MM.1S (cell line): ENCODE measurements at regions not wholly inside any gene's neighbourhood (a gene's known extent, or its start where the extent isn't known, plus 50 kb on each side); places are given as distances from the start of the nearest gene placed in this dataset.
"Not testable (repeated sequence)": the region's sequence is repeated elsewhere in the genome, so short reads cannot be mapped to it uniquely, and the experiment has no call there.

Source experiments
- DNase-seq: peaks from one replicate; pipeline ENCODE4 v3.0.0-alpha.2; 2015
- H2AFZ ChIP-seq: fragments of 300-600 bp; sonication (generic); 2 replicates; pipeline ENCODE4 v1.6.0; 2016; ENCODE audit warnings: antibody characterized with exemption, low read length
- H3F3A ChIP-seq: fragments of 300-600 bp; sonication (generic); 2 replicates; pipeline ENCODE4 v1.6.1; 2016; ENCODE audit warnings: mild to moderate bottlenecking, antibody characterized with exemption, low read length, moderate library complexity, mixed read lengths; ENCODE audit not compliant: insufficient read depth
- H3K27ac ChIP-seq: fragments of 300-600 bp; sonication (generic); 2 replicates; pipeline ENCODE4 v1.5.1; 2016; ENCODE audit warnings: mild to moderate bottlenecking, low read length
- H3K27me3 ChIP-seq: fragments of 300-600 bp; sonication (generic); replicated peaks from 2 replicates; pipeline ENCODE4 v1.6.0; 2016; ENCODE audit warnings: low read length; ENCODE audit not compliant: insufficient read depth
- H3K36me3 ChIP-seq: fragments of 300-600 bp; sonication (generic); replicated peaks from 2 replicates; pipeline ENCODE4 v1.6.1; 2016; ENCODE audit warnings: mild to moderate bottlenecking, low read length, mixed read lengths; ENCODE audit not compliant: insufficient read depth
- H3K4me1 ChIP-seq: fragments of 300-600 bp; sonication (generic); 2 replicates; pipeline ENCODE4 v1.6.1; 2016; ENCODE audit warnings: low read length, mixed read lengths
- H3K4me2 ChIP-seq: fragments of 300-600 bp; sonication (generic); 2 replicates; pipeline ENCODE4 v1.6.0; 2016; ENCODE audit warnings: low read depth, low read length
- H3K4me3 ChIP-seq: fragments of 300-600 bp; sonication (generic); 2 replicates; pipeline ENCODE4 v1.5.1; 2016; ENCODE audit warnings: low read length, mixed read lengths
- H3K79me2 ChIP-seq: fragments of 300-600 bp; sonication (generic); 2 replicates; pipeline ENCODE4 v1.6.1; 2016; ENCODE audit warnings: mixed run types, low read length, mixed read lengths
- H3K9ac ChIP-seq: fragments of 300-600 bp; sonication (generic); 2 replicates; pipeline ENCODE4 v1.6.1; 2016; ENCODE audit warnings: low read length, mixed read lengths
- H3K9me2 ChIP-seq: fragments of 300-600 bp; sonication (generic); replicated peaks from 2 replicates; pipeline ENCODE4 v1.6.1; 2016; ENCODE audit warnings: mild to moderate bottlenecking, low read length, mixed read lengths; ENCODE audit not compliant: insufficient read depth
- H3K9me3 ChIP-seq: fragments of 300-600 bp; sonication (generic); replicated peaks from 2 replicates; pipeline ENCODE4 v1.6.1; 2016; ENCODE audit warnings: mild to moderate bottlenecking, low read length, mixed read lengths; ENCODE audit not compliant: insufficient read depth
- H4K20me1 ChIP-seq: fragments of 300-600 bp; sonication (generic); 2 replicates; pipeline ENCODE4 v1.6.1; 2016; ENCODE audit warnings: mild to moderate bottlenecking, low read length, moderate library complexity, mixed read lengths; ENCODE audit not compliant: insufficient read depth
- EZH2 ChIP-seq: fragments of 300-600 bp; sonication (generic); optimal IDR thresholded peaks from 2 replicates; pipeline ENCODE3; 2017; ENCODE audit warnings: low read depth, mild to moderate bottlenecking, antibody characterized with exemption, low read length, mixed read lengths
- EZH2phosphoT487 ChIP-seq: fragments of 300-600 bp; sonication (generic); IDR thresholded peaks from 2 replicates; pipeline ENCODE4 v1.6.1; 2018; ENCODE audit warnings: antibody characterized with exemption, low read length
- TF ChIP-seq, protein P1 (sequence below): fragments of 300-600 bp; sonication (generic); IDR thresholded peaks from 2 replicates; pipeline ENCODE4 v1.5.1; 2016; ENCODE audit warnings: antibody characterized with exemption, low read length, mixed read lengths

DNA sequence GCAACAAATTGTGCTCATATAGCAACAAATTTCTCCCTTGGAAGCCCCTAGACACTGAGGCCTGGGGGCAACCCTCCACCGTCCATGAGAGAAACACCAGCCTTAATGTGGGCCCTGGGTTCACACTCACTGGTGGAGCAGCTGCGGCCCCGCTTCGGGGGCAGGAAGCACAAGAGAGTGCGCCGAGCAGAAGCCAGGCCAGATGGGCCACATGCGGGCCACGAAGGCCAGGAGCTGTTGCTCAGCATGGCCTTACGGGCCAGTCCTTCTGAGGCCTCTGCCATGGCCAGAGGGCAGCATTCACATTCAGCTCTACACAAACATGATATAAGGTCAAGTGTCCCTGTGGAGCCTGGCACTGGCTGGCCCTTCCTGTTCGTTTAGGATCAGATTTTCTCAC is 60.0 kb upstream of the VIPR2 start:
- TF ChIP-seq EZH2, result no peak
- TF ChIP-seq EZH2phosphoT487, result no peak
- TF ChIP-seq, protein P1, sequence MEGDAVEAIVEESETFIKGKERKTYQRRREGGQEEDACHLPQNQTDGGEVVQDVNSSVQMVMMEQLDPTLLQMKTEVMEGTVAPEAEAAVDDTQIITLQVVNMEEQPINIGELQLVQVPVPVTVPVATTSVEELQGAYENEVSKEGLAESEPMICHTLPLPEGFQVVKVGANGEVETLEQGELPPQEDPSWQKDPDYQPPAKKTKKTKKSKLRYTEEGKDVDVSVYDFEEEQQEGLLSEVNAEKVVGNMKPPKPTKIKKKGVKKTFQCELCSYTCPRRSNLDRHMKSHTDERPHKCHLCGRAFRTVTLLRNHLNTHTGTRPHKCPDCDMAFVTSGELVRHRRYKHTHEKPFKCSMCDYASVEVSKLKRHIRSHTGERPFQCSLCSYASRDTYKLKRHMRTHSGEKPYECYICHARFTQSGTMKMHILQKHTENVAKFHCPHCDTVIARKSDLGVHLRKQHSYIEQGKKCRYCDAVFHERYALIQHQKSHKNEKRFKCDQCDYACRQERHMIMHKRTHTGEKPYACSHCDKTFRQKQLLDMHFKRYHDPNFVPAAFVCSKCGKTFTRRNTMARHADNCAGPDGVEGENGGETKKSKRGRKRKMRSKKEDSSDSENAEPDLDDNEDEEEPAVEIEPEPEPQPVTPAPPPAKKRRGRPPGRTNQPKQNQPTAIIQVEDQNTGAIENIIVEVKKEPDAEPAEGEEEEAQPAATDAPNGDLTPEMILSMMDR, result no peak
- Histone ChIP-seq H4K20me1 (no peaks in the 10 kb centered on the region), H3F3A (no peaks in the 10 kb centered on the region), H3K79me2 (no peaks in the 10 kb centered on the region), H3K4me2 (no peak overlapping the region), H3K4me3 (no peak overlapping the region), H3K27ac (no peak overlapping the region), H3K4me1 (no peaks in the 10 kb centered on the region), H3K9me3 (no peaks in the 10 kb centered on the region), H2AFZ (no peak overlapping the region), H3K9ac (no peak overlapping the region), H3K9me2 (no peaks in the 10 kb centered on the region), H3K36me3 (no peaks in the 10 kb centered on the region), H3K27me3 (no peaks in the 10 kb centered on the region)
- no peak for DNase-seq

DNA sequence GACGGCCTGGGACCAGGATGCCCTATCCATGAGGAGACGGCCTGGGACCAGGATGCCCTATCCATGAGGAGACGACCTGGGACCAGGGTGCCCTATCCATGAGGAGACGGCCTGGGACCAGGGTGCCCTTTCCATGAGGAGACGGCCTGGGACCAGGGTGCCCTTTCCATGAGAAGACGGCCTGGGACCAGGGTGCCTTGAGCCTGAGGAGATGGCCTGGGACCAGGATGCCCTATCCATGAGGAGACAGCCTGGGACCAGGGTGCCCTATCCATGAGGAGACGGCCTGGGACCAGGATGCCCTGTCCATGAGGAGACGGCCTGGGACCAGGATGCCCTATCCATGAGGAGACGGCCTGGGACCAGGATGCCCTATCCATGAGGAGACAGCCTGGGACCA is 58.6 kb upstream of the VIPR2 start:
- not testable (repeated sequence) for H3K9me2 ChIP-seq, H3K27me3 ChIP-seq, H3K4me2 ChIP-seq, H4K20me1 ChIP-seq, DNase-seq, H3K9me3 ChIP-seq, H3K79me2 ChIP-seq, H3K36me3 ChIP-seq, H3F3A ChIP-seq, H3K27ac ChIP-seq, H3K9ac ChIP-seq, H3K4me1 ChIP-seq, H2AFZ ChIP-seq, H3K4me3 ChIP-seq

DNA sequence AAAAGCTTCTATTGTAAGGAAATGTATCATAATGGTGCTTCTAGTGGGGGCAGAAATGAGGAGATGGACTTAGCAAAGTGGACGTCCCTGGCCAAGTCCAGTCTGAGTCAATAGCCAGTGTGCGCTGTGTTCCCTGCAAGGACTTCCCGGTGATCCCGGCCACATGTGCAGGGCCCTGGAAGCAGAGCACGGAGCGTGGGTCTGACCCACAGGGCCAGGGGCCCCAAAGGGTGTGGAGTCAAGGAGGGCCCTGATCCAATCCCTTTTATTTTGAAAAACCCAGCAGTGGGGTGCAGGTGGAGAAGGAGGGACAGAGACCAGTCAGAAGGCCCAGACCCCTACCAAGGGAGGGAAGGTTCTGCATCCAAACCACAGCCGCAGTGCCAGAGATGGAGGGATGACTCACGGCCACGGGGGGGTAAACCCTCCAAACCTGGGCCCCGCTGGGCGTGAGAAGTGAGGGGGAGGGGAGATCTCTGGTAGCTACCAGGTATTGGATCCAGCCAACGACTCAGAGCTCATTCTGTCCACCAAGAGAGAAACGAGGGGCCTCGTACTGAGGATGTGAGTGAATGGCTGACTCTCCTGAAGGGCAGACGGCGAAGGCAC is 57.2 kb upstream of the VIPR2 start:
- no peaks in the 10 kb centered on the region for H3K9me2 ChIP-seq
- H2AFZ ChIP-seq, result no peak overlapping the region
- H3K27me3 ChIP-seq, result no peaks in the 10 kb centered on the region
- H3K9me3 ChIP-seq, result no peaks in the 10 kb centered on the region
- no peaks in the 10 kb centered on the region for H4K20me1 ChIP-seq
- no peak overlapping the region for H3K9ac ChIP-seq
- H3K4me2 ChIP-seq, result no peak overlapping the region
- no peak for DNase-seq
- peaks cover 15% of the 10 kb centered on the region for H3F3A ChIP-seq
- H3K4me1 ChIP-seq, result peaks cover 16% of the 10 kb centered on the region
- no peak overlapping the region for H3K4me3 ChIP-seq
- no peaks in the 10 kb centered on the region for H3K79me2 ChIP-seq
- no peaks in the 10 kb centered on the region for H3K36me3 ChIP-seq
- no peak overlapping the region for H3K27ac ChIP-seq
- TF ChIP-seq, protein P1, result no peak
- TF ChIP-seq EZH2 (no peak), EZH2phosphoT487 (no peak)

DNA sequence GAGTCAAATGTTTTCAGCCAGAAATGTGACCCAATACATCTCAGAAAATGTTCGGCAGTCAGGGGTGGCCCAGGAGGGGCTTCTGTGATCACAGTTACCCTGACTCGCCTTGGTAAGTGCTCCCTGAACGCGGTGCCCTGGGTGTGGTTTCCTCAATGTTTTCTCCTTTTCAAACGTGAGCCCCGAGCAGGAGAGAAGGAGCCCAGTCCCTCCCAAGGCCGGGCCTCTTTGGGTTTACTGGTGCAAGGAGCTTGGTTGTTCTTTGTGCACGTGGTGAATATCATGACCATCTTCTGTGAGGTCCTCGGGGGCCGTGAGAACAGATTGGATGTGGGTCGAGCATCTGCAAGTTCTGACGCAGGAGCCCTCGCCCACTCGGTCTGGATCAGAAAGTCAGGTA is 55.8 kb upstream of the VIPR2 start:
- TF ChIP-seq, protein P1, result no peak
- TF ChIP-seq EZH2 (no peak), EZH2phosphoT487 (no peak)
- Histone ChIP-seq H3F3A (peaks cover 28% of the 10 kb centered on the region), H3K9me2 (no peaks in the 10 kb centered on the region), H3K9me3 (no peaks in the 10 kb centered on the region), H3K4me2 (no peak overlapping the region), H3K9ac (no peak overlapping the region), H3K27ac (no peak overlapping the region), H3K27me3 (no peaks in the 10 kb centered on the region), H3K36me3 (no peaks in the 10 kb centered on the region), H4K20me1 (no peaks in the 10 kb centered on the region), H3K4me1 (peaks cover 30% of the 10 kb centered on the region), H3K79me2 (no peaks in the 10 kb centered on the region), H3K4me3 (no peak overlapping the region), H2AFZ (no peak overlapping the region)
- DNase-seq, result no peak
